Amniotic epithelial cell (primary cell): ENCODE measurements at regions not wholly inside any gene's neighbourhood (a gene's known extent, or its start where the extent isn't known, plus 50 kb on each side); places are given as distances from the start of the nearest gene placed in this dataset.

Experiments
- DNase-seq: peaks from one replicate; pipeline ENCODE4 v3.0.0-alpha.2; 2010; ENCODE audit warnings: low read depth

DNA sequence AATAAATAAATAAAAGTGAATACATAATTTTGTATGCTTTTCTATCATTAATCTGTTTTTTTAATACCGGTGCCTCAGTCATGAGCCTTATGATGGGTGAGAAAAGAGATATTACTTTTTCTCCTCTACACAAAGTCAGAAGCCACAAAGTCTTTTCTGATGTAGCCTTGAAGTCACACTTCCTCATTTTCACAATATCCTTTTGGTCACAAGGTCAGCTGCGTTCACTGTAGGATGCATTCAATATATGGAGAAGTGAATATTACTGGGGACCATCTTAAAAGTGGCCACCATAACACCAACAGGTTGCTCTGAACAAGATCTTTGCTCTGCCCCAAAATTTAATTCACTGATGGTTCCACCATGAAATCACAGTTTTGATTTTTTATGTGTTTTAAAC is 83.3 kb upstream of the TNR start:
- DNase-seq, result no peak

DNA sequence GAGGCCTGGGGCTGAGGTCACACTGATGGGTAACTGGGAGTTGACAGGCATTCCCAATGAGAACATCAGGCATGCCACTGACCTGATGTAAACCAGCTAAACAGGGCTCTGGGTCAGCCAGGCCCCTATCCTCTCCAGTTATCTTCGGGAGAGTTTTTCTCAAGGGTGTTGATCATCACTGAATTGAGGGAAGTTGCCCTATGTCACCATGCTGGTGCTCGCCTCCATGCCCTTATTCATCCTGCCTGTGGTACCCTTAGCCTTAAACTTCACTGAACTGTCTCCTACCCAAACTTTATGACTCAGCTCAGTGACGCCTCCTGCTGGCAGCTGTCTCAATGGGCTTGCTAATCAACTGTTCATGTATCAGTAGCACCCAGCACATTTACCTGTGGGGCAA is 80.7 kb upstream of the TNR start:
- DNase-seq, result no peak

DNA sequence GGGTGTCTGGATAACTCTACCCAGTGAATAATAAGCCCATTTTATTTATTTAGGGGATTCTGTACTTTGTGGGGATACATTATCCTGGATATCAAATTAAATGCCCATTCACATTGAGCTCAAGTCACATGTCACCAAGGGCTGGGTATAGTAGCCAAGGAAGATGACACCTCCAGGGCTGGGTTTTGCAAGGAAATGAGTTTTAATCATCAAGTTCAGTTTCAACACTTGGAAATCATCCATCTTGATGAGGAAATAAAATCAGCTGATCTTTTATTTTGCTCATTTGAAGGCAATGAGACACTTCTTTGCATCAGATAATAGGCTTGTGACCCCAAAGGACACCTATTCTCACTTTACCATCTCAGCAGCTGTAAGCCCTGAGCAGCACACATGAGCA is 80.0 kb upstream of the TNR start:
- DNase-seq, result no peak

DNA sequence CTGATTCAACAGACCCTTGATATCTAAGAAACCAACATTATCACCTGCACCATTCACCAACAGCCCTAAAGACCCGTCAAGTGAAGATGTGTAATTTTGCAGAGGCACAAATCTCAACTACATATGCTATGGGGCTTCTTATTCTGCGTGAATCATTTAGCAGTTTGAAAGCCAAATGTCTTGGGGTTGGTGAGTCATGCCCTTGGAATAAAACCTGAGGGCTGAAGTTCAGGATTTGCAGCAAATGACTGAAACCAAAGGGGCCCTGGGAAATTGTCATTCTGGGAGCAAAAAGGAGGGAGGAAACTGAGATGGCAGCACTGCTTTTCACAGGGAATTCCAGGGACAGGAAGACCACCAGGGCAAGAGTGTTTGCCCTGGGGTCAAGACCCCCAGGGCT is 79.2 kb upstream of the TNR start:
- no peak for DNase-seq

DNA sequence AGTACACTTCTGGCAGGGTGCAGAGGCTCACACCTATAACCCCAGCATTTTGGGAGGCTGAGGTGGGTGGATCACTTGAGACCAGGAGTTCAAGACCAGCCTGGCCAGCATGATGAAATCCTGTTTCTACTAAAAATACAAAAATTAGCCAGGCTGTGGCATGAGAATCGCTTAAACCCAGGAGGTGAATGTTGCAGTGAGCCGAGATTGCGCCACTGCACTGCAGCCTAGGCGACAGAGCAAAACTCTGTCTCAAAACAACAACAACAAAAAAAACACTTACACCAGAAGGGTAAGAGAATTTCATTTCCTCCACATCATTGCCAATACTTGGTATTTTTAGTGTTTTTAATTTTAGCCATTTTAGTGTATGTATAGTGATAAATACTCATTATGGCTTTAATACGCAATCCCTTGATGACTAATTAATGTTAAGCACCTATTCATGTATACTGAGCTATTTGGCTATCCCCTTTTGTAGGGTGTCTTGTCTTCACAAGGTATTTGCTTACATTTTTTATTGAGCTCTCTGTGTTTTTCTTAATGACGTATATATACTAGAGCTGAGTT is 77.1 kb upstream of the TNR start:
- no peak for DNase-seq

DNA sequence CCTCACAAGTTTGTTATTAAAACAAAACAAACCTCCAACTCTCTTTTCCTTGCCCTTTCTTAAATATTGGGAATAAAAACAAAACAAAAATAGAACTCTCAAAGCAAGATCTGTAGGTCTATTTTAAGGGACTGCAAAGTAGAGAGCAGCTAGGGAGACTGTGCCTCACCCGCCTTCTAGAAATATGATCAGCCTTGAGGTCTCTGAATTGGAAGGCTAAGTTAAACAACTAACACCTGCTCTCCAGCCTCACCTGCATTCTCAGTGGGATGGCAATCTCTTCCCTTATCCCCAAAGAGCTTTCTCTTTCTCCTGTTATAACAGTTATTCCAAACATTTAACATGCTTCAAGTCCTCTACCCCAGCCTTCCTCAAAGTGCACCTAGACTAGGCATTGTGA is 75.5 kb upstream of the TNR start:
- DNase-seq, result no peak

DNA sequence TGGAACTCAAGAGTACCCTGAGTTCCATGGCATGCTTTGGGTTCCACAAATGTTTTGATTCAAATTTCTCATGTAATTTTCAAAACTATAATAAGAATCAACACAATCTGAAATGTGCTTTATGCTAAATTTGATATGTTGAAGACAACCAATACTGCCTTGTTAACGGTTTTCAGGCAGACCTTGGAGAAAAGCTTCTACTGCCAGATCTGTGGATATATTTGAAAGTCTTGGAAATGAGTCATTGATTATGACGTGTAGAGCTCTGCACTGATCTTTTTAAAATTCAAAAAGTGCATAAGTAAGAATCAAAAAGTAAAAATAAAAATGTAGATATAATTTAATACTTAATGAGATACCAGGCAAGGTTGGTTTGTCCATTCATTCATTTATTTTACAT is 74.0 kb upstream of the TNR start:
- DNase-seq, result no peak

DNA sequence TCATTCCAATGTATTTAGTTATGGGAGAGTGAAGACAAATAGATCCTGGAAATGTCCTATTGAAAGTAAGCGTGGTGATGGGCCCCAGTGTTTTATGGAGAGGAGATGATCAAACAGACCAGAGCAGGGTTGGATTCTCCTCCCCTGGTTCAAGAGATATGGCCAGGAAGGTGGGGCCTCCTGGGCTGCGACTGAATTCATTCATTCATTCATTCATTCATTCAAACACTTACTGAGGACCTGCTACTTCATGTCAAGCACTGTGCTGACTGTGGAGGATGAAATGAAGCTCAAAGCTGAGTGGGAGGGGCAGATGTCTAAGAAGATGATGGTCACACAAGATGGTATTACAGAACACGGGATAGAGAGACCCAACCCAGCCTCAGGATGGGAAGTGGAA is 71.5 kb upstream of the TNR start:
- no peak for DNase-seq

DNA sequence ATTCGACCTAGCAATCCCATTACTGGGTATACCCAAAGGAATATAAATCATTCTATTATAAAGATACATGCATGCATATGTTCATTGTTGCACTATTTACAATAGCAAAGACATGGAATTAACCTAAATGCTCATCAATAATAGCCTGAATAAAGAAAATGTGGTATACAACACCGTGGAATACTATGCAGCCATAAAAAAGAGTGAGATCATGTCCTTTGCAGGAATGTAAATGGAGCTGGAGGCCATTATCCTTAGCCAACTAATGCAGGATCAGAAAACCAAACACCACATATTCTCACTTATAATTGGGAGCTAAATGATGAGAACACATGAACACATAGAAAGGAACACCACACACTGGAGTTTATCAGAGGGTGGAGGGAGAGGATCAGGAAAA is 69.5 kb upstream of the TNR start:
- DNase-seq, result no peak

DNA sequence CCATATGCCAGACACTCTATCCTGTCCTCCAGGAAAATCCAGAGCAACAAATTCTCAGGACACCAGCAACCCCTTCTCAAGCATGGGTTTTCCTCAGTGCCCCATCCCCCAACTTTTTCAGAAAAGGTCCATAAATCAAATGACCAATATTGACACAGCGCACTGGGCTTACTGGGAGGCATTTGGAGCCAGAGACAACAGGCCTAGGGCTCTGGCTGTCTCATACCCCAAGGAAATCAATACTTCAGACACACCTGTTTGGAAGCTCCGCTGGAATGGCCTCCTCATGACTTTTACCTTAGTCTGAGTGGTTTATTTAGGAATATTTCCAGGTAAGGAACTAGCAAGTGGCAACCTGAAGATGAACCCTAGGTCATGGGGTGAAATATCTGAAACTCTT is 66.9 kb upstream of the TNR start:
- no peak for DNase-seq

DNA sequence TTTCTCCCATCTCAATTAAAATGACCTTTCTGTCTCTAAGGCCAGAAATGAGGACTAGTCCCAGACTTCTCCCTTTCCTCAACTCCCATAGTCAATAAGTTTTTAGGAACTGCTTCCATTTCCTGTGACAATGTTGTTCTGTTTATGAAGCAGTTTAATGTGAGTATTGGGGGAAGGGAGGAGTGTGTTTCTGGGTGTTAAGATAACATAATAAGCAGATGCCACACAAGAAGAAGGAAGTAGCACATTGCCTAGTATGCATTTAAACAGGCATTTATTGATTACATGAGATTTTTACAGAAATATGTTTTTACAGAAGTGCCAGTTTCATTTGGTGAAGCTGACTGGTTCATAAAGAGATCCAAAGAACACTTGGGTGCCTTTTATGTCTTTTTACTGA is 65.6 kb upstream of the TNR start:
- DNase-seq, result no peak

DNA sequence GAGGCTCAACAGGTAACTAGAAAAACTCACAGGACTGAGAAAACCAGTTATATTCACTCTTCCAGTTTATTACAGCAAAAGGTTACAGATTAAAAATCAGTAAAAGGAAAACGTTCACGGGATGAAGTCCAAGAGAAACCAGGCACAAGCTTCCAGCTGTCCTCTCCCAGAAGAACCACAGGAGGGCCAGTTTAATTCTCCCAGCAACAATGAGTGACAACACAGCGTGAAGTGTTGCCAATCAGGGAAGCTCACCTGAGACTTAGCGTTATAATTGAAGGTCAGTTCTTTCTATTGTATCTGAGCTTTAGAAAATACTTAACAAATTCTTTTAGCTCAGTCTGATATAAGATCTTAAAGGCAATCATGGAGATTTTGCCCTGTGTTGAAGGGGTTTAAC is 65.2 kb upstream of the TNR start:
- DNase-seq, result no peak

DNA sequence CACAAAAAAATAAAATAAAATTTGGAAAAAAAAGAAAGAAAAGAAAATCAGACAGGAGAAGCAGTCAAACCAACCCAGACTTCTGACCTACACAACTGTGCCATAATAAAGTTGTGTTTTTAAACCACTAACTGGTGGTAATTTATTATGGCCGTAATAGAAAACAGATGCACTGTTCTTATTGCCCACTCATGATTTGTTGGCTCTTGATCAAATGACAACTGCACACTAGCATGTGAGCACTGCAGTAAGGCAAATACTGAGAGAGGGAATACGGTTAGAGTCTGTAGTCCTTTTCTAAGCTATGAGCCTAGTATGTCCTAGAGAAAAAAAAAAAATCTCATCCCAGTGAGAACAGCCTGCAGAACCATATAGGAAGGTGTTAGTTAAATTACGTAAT is 61.2 kb upstream of the TNR start:
- DNase-seq, result no peak

DNA sequence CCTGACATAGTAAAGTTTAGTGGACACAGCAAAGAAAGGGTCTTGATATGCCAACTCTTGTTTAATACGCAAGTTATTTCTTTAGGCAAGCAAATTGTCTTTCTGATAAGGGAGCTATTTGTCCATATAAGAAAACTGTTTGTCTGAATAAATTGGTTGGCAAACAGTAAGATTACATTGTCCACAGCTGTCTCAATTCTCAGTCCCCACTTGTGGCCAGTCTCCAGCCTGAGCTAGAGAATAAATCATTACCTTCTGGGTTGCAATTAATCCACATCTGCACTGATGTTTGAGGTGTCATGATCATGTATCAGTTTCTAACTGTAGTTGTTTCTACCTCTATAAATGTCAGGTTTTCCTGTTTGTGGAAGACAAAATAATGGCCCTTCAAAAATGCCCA is 60.0 kb upstream of the TNR start:
- DNase-seq, result no peak

DNA sequence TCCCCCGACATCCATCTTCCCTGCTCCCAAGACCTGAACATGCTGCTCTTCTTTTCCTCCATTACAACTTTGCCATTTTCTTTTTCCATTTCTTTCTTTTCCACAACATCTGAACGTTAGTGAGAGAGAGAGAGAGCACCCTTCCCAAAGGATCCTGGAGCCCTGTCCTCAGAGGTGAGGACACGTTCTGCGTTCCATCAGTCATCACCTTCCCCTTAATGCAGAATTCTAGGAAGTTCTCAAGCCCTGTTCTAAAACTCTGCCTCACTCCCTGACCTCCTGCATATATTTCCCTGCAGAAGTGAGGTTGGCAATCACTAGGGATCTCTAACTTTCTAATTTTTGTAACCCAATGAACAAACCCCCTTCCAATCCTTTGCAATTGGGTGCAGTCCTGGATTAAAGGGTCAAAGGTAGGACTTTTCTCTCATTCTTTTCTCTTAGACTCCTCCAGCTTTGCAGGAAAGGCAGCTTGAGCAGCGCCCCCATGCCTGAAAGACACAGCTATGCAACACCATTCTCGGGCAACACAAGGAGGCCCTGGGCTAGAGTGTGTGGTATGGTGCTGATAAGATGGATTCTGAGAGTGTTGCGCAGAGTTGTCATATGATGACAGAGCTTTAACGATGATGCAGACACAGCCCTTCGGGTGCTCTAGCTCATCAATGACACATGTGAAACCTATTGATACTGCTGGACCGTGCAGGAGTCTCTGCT is 59.2 kb upstream of the TNR start:
- DNase-seq, result no peak

DNA sequence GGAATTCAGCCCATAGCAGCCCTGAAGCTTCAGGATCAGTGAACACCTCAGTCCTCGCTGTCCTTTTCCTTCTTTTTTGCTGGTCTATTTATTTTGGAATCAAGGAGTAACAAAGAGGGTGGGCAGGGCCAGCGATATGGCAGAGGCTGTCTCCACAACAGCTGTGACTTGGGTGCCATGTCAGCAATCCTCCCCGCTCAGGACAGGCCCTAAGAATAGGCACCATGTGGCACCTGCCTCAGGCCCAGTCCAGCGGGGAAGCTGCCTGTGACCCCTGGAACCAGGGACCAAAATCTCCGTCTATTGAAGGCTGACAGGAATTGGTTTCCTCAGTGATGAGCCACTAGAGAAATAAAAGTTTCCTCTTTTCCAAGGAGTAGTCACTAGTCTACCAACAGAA is 58.6 kb upstream of the TNR start:
- no peak for DNase-seq

DNA sequence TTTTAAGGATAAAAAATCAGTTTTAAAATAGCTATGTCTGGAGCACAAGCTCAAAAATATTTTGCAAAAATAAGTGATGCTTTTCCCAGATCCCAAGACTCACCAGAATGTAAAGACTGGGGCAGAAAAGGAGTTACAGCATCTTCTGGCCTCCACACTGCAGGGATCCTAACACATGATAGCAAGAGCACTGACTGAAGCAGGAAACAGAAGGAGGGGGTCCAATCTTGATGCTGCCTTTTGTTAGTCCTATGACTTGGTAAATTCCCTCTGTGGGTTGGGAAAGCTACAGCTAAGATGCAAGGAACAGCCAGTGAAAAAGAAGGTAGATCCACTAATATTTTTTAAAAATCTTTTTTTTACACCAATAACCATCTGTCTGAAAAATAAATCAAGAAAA is 54.2 kb upstream of the TNR start:
- DNase-seq, result no peak

DNA sequence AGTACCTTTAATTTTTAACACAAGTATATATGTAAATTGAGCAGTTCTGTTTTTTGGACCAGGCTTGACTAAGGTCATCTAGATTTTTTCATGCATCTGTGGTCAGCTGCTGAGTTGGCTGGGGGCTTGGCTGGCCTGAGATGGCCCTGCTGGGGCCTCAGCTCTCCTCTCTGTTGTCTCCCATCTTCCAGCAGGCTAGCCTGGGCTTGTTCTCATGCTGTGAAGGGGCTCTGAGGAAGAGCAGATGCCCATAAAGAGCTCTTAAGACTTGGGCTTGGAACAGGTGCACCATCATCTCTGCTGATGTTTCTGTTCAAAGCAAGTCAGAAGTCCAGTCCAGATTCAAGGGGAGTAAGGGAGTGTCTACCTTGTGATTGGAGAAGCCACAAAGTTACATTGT is 51.2 kb upstream of the TNR start:
- no peak for DNase-seq

DNA sequence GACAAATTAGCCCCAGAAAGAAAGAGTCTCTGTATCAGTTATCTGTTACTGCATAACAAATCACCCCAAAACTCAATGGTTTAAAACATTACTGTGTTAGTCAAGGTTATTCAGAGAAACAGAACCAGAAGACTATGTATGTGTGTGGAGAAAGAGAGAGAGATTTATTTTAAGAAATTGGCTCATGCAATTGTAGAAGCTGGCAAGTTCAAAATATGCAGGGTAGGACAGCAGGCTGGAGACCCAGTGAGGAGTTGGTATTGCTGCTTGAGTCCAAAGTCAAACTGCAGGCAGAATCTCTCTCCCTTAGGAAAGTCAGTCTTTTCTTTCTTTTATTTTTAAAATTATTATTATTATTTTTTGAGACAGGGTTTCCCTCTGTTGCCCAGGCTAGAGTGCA is 50.2 kb upstream of the TNR start:
- no peak for DNase-seq
